HFFc6 (cell line): ENCODE measurements at regions not wholly inside any gene's neighbourhood (a gene's known extent, or its start where the extent isn't known, plus 50 kb on each side); places are given as distances from the start of the nearest gene placed in this dataset.
"Not testable (repeated sequence)": the region's sequence is repeated elsewhere in the genome, so short reads cannot be mapped to it uniquely, and the experiment has no call there.

Experiments used
- DNase-seq: peaks from one replicate; pipeline ENCODE4 v3.0.0-alpha.2; 2018
- H3K27ac Mint-ChIP-seq: 2 replicates; pipeline ENCODE4 v1.8.0; 2020; ENCODE audit warnings: mild to moderate bottlenecking, mixed read lengths
- H3K27me3 Mint-ChIP-seq: 2 replicates; pipeline ENCODE4 v1.8.0; 2021; ENCODE audit warnings: mild to moderate bottlenecking, moderate library complexity, mixed read lengths; ENCODE audit not compliant: insufficient read depth
- H3K36me3 Mint-ChIP-seq: 2 replicates; pipeline ENCODE4 v1.8.0; 2021; ENCODE audit warnings: low read depth, mixed read lengths
- H3K4me1 Mint-ChIP-seq: 2 replicates; pipeline ENCODE4 v1.8.0; 2020; ENCODE audit warnings: low read depth, mixed read lengths
- H3K4me3 Mint-ChIP-seq: 2 replicates; pipeline ENCODE4 v1.8.0; 2020; ENCODE audit warnings: mild to moderate bottlenecking, moderate library complexity, mixed read lengths
- H3K9me3 Mint-ChIP-seq: 2 replicates; pipeline ENCODE4 v1.8.0; 2020; ENCODE audit warnings: mild to moderate bottlenecking, mixed read lengths
- TF ChIP-seq, protein P1 (sequence below): fragments of 200-600 bp; sonication (generic); IDR thresholded peaks from 2 replicates; pipeline ENCODE4 v1.5.0; 2021; ENCODE audit warnings: antibody characterized with exemption, mild to moderate bottlenecking

DNA sequence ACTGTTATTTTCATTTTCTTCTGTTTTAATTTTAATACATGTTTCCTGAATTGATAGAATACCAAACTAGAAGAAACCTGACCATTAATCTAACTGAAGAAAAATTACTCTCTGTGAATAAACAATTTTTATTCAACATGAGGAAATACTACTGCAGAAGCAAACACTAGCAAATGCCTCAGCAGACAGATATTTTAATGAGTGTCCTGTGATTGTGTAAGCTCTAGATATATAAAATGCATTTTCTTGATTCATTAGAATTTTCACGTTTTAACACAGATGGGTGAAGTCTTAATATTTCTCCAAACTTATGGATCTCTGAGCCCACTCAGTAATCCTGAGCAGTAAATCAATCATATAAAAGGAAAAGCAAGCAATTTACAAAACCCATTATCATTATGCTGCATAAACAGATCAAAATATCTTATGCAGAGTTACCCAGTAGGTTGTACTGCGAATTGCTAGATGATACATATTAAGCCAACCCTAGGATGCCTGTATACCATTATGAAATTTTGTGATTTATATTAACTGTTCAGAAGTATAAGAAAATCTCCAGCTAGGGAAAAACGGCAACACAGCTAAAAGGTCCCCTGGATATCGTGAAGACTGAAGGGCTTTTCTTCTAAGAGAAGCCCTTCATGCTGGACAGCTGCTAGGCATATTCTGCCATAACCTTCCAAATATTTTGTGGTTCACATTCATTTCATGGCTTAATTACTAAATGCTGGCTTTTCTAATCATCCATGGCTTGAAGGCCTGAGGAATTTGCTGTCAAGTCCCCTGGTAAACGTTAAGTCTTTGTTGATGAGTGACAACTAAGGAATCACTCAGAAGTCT lies 157.7 kb upstream of the TGFBR2 start:
- Mint-ChIP-seq H3K27me3 (no peaks in the 10 kb centered on the region), H3K9me3 (no peaks in the 10 kb centered on the region; the same call in 1 of the 2 replicates), H3K27ac (no peak overlapping the region), H3K4me1 (peaks cover 22% of the 10 kb centered on the region), H3K4me3 (no peak overlapping the region), H3K36me3 (peaks cover 11% of the 10 kb centered on the region)
- DNase-seq: no peak
- TF ChIP-seq, protein P1, sequence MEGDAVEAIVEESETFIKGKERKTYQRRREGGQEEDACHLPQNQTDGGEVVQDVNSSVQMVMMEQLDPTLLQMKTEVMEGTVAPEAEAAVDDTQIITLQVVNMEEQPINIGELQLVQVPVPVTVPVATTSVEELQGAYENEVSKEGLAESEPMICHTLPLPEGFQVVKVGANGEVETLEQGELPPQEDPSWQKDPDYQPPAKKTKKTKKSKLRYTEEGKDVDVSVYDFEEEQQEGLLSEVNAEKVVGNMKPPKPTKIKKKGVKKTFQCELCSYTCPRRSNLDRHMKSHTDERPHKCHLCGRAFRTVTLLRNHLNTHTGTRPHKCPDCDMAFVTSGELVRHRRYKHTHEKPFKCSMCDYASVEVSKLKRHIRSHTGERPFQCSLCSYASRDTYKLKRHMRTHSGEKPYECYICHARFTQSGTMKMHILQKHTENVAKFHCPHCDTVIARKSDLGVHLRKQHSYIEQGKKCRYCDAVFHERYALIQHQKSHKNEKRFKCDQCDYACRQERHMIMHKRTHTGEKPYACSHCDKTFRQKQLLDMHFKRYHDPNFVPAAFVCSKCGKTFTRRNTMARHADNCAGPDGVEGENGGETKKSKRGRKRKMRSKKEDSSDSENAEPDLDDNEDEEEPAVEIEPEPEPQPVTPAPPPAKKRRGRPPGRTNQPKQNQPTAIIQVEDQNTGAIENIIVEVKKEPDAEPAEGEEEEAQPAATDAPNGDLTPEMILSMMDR: no peak

DNA sequence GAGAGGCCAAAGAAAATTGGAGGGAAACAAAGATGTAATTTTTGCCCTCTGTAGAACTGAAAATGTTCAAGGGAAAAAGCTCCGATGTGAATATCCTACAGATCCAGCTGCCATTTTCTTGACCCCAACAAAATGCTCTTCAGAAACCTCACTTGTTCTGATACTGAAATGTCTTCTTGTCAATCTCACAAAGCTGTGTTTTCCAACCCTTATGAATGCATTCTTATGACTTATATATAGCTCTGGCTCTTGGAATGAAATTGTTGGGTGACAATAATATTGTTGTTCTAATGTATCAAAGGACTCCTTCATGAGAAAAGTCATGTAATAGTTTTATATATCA lies 157.1 kb upstream of the TGFBR2 start:
- TF ChIP-seq, protein P1: no peak
- peaks cover 22% of the 10 kb centered on the region for H3K4me1 Mint-ChIP-seq
- H3K9me3 Mint-ChIP-seq: no peaks in the 10 kb centered on the region; the same call in 1 of the 2 replicates
- peaks cover 12% of the 10 kb centered on the region for H3K36me3 Mint-ChIP-seq
- no peaks in the 10 kb centered on the region for H3K27me3 Mint-ChIP-seq
- no peak overlapping the region for H3K4me3 Mint-ChIP-seq
- DNase-seq: no peak
- no peak overlapping the region for H3K27ac Mint-ChIP-seq

DNA sequence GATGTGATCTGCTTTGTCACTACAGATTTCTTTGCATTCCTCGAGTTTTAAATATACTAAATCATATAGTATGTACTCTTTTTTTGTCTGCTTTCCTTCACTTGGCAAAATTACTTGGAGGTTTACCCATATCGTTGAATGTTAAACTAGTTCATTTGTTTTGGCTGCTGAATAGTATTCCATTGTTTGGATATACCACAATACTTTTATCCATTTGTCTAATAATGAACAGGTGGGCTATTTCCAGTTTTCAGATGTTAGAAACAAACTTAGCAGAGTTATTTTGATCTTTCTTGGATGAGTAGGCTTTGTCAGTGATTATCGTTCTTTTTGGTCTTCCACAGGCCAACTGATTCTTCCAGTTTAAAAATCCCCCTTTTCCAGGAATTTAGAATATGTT lies 154.0 kb upstream of the TGFBR2 start:
- TF ChIP-seq, protein P1: no peak

DNA sequence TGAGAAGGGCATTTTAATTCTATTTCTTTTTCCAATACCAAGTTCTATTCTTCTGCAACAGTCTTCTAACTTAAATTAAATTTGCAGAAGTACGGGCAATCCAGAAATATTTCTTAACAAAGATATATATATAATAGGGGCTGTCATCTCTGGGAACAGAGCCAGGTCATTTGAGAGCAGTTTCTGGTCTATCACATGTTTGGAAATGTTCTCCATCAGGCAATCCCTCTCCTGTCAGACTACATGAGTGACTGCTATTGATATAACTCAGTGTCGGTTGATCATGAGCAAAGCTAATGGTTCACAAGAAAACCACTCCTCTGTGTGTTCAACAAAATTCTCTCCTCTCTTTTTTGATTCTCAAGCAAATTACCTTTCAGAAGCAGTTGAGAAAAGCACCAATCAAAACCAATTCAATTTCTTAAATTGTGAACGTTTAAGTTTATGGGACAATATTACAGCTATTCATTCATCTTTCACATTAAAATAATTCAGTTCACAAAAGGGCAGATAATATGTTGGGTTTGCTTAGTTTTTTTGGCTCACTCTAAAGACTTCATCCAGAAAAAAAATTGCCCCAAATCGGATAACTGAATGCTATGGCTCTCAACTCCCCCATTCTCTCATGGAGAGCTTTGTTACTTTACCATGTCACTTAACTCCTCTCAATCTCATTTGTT lies 152.9 kb upstream of the TGFBR2 start:
- H3K36me3 Mint-ChIP-seq: peaks cover 12% of the 10 kb centered on the region
- H3K27ac Mint-ChIP-seq: no peak overlapping the region
- no peaks in the 10 kb centered on the region for H3K27me3 Mint-ChIP-seq
- no peak overlapping the region for H3K4me3 Mint-ChIP-seq
- TF ChIP-seq, protein P1: no peak
- H3K4me1 Mint-ChIP-seq: peaks cover 23% of the 10 kb centered on the region
- no peak for DNase-seq
- H3K9me3 Mint-ChIP-seq: no peaks in the 10 kb centered on the region; the same call in 1 of the 2 replicates

More for the DNA sequence above, 154.0 kb upstream of the TGFBR2 start:
- Mint-ChIP-seq H3K27me3 (no peaks in the 10 kb centered on the region), H3K36me3 (peaks cover 12% of the 10 kb centered on the region), H3K9me3 (no peaks in the 10 kb centered on the region; the same call in 1 of the 2 replicates), H3K27ac (no peak overlapping the region), H3K4me3 (no peak overlapping the region), H3K4me1 (peaks cover 27% of the 10 kb centered on the region)
- DNase-seq: no peak

DNA sequence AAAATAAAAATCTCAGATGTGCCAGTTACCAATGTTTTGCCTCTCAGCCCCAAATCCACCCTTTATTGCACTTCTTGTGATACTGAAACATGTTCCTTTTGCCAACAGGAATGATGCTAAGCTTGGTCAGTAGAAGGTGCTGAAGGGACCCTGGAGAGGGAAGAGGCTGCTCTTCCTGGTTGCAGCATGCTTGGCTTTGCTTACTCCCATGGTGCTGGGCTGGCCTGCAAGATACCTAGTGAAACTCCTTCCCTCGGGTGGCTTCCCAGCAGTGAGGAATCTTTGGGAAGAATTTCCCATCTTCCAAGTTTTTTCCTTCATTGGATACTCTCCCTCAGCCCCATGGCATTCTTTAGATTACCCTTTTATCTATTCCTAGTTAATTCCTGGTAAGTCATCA lies 151.8 kb upstream of the TGFBR2 start:
- DNase-seq: no peak
- H3K4me3 Mint-ChIP-seq: no peak overlapping the region
- no peak overlapping the region for H3K27ac Mint-ChIP-seq
- peaks cover 12% of the 10 kb centered on the region for H3K36me3 Mint-ChIP-seq
- no peaks in the 10 kb centered on the region; the same call in 1 of the 2 replicates for H3K9me3 Mint-ChIP-seq
- H3K4me1 Mint-ChIP-seq: 0 out of 2 replicates have a peak, but pooled peaks cover 12% of the 10 kb centered on the region
- TF ChIP-seq, protein P1: no peak
- no peaks in the 10 kb centered on the region for H3K27me3 Mint-ChIP-seq

DNA sequence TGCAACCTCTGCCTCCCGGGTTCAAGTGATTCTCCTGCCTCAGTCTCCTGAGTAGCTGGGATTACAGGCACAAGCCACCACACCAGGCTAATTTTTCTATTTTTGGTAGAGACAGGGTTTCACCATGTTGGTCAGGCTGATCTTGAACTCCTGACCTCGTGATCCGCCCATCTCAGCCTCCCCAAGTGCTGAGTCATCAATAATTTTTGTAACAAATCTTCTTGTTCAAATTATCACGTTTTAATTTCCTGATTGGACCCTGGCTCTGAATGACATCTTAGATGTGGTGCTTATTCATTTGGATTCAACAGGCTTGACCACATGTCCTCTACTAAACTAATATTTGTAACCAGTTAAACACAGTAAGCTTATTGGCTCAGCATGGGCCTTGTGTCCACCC lies 151.3 kb upstream of the TGFBR2 start:
- not testable (repeated sequence) for H3K9me3 Mint-ChIP-seq, H3K4me3 Mint-ChIP-seq, DNase-seq, H3K27me3 Mint-ChIP-seq, H3K27ac Mint-ChIP-seq
- 0 out of 2 replicates have a peak, but pooled peaks cover 12% of the 10 kb centered on the region for H3K4me1 Mint-ChIP-seq
- peaks cover 12% of the 10 kb centered on the region for H3K36me3 Mint-ChIP-seq
